Cardiac fibroblast (primary cell): ENCODE measurements at regions not wholly inside any gene's neighbourhood (a gene's known extent, or its start where the extent isn't known, plus 50 kb on each side); places are given as distances from the start of the nearest gene placed in this dataset.

ENCODE experiments used
- DNase-seq, 2 donors: peaks; one replicate each; pipeline versions ENCODE4 v3.0.0 to v3.0.0-alpha.2; 2010; ENCODE audit warnings: low read depth in 2 of 2
- H3K4me3 ChIP-seq, 2 donors: replicated peaks in 1 of 2; 1 replicate in 1 of 2; 2 replicates in 1 of 2; pipeline ENCODE4 v1.5.1; 2011; ENCODE audit warnings: low read depth in 2 of 2, low read length in 2 of 2, mild to moderate bottlenecking in 2 of 2, moderate library complexity in 1 of 2
- TF ChIP-seq, protein P1 (sequence below): IDR thresholded peaks from one replicate; pipeline ENCODE4 v1.5.1; 2011; ENCODE audit warnings: low read depth, mild to moderate bottlenecking, low read length, inconsistent platforms

DNA sequence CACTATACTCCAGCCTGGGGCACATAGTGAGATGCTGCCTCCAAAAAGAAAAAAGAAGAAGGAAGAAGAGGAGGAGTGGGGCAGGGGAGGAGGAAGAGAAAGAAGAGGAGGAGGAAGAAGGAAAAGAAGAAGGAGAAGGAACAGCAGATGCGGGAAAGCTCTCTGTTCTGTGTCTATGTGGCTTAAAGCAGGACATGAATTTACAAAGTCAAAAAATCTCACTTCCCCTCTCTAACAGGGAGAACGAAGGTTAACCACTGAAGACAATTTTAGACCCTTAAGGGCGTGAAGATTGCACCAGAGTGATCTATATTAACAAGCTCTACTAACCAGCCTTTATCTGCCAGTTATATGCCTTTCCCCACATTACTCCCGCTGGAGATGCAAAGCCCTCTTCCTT lies 258.9 kb downstream of the METTL4 start:
- no peak overlapping the region for H3K4me3 ChIP-seq
- DNase-seq, result no peak
- TF ChIP-seq, protein P1, sequence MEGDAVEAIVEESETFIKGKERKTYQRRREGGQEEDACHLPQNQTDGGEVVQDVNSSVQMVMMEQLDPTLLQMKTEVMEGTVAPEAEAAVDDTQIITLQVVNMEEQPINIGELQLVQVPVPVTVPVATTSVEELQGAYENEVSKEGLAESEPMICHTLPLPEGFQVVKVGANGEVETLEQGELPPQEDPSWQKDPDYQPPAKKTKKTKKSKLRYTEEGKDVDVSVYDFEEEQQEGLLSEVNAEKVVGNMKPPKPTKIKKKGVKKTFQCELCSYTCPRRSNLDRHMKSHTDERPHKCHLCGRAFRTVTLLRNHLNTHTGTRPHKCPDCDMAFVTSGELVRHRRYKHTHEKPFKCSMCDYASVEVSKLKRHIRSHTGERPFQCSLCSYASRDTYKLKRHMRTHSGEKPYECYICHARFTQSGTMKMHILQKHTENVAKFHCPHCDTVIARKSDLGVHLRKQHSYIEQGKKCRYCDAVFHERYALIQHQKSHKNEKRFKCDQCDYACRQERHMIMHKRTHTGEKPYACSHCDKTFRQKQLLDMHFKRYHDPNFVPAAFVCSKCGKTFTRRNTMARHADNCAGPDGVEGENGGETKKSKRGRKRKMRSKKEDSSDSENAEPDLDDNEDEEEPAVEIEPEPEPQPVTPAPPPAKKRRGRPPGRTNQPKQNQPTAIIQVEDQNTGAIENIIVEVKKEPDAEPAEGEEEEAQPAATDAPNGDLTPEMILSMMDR, result no peak

DNA sequence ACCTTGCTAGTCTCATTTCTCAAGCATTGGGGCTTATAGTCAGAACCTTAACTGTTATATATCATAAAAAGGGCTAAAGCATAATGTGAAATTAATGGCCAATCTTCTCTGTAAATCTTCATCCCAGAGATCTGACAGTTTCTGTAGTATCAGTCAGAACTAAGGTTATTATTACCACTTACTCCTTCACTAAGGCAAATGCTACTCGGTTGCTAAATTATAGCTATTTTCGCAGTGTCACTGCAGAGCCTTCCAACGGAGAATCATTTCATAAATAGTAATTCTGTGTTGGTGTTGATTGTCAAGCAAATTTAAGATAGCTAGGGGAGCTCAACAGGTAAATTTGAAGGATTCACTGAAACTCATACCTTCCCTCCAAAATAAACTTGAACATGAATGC lies 258.0 kb downstream of the METTL4 start:
- H3K4me3 ChIP-seq, result no peak overlapping the region
- no peak for DNase-seq
- TF ChIP-seq, protein P1, result no peak

DNA sequence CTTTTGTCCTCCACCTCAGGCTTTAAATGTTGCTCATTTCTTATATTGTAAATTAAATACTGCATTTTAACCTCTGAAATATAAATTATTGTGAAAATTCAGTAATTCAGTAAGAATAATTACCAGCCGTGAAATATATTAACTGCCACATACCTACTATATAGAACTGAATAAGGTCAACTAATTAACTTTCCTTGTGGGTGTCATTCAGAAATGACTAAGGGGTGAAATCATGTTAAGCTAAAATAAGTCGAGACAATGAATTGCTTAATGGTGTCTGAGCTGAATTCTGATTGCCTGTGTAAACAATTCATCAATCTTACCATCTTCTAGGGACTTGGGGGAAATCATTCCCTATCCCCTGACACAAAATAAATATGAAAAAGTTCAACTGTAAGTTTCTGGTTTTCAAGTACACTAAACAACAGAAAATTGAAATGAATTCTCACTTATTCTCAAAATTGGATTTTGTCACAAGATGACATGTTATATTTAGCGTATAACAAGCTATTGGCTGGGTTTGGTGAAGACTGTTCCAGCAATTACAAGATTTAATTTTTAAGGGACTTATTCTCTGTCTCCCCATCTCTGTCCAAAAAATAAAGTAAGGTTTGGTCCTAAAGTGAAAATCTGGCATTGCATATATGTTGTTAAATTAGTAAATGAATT lies 255.1 kb downstream of the METTL4 start:
- H3K4me3 ChIP-seq, result no peak overlapping the region
- TF ChIP-seq, protein P1, result no peak
- no peak for DNase-seq

GRCh38 chr18:2316751-2317696 lies 254.3 kb downstream of the METTL4 start:
- H3K4me3 ChIP-seq, result no peak overlapping the region
- DNase-seq, result no peak
- TF ChIP-seq, protein P1, result no peak

GRCh38 chr18:2324459-2324858 lies 246.8 kb downstream of the METTL4 start:
- TF ChIP-seq, protein P1, result no peak
- no peak overlapping the region for H3K4me3 ChIP-seq
- DNase-seq, result no peak

- H3K4me3 ChIP-seq, result no peak overlapping the region
- TF ChIP-seq, protein P1, result no peak
- peak; percentile 54 to 88 for DNase-seq
These were observed 245.9 kb downstream of the METTL4 start for GRCh38 chr18:2325308-2325849.
